ENCODE measurements at regions not wholly inside any gene's neighbourhood (a gene's known extent, or its start where the extent isn't known, plus 50 kb on each side); places are given as distances from the start of the nearest gene placed in this dataset.

DNA sequence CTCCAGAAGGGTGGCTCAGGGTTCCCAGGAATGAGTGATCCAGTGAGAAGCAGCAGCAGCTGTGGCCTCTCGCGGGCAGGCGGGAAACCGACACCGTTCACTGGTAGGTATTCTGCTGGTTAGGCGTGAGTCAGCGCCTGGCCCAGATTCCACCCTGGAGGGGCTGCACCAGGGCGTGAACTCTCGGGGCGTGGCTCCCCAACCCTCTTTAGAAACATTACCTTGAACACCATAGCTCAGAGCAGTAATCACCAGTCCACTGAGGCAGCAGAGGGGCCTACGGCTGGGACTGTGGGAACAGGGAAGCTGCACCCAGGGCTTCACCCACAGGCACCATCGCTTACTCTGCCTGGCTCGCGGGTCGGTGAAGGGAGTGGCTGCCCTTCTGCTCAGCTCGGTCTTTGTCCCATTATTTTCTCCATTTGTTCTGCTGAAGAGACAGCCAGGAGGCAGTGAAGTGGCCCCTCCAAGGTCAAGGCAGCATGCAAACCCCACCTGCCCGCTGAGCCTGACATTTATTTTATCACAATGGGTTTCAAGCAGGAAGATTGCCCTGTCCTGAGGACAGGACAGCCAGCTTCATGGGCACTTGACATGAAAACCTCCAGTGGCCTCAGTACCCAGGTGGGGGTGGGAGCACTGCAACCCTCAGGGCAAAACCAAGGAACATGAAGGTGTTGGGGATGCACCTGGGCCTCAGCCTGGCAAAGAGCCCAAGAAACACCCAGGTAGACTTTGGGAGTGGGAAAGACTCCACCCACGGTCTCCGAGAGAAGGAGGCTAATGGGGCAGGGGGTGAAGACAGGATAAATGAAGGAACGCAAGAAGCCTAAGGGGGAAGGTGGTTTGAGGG is 51.0 kb upstream of the CD93 start (continued):
- TF ChIP-seq DDX20 (tag; IDR thresholded peaks at IDR 0.05; ENCODE audit: low read depth) (no peak), NR0B1 (IDR thresholded peaks at IDR 0.05; ENCODE audit: partially characterized antibody) (no peak), KAT2B (IDR thresholded peaks at IDR 0.05; ENCODE audit: low read depth, low read length) (no peak), EP300 (IDR thresholded peaks at IDR 0.05; ENCODE audit: low read length) (peak; percentile 57), THRAP3 (IDR thresholded peaks at IDR 0.05; ENCODE audit: borderline replicate concordance) (no peak), BCLAF1 (IDR thresholded peaks at IDR 0.05; ENCODE audit: borderline replicate concordance in 1 of 2, control insufficient read depth in 1 of 2, low read depth in 2 of 2, low read length in 1 of 2) (no peak), BMI1 (IDR thresholded peaks at IDR 0.05; ENCODE audit: low read length) (no peak), TCF3 (CRISPR knock-in tag; IDR thresholded peaks at IDR 0.05) (0 out of 2 replicates have a peak, but pooled peaks have one; percentile 37), SMARCB1 (IDR thresholded peaks at IDR 0.05; ENCODE audit: insufficient read length, low read depth) (no peak), PTRF (tag; IDR thresholded peaks at IDR 0.05) (no peak), ZNF184 (CRISPR knock-in tag; IDR thresholded peaks at IDR 0.05) (no peak), PHB (CRISPR knock-in tag; IDR thresholded peaks at IDR 0.05) (no peak), GABPA (tag; conservative IDR thresholded peaks at IDR 0.05; ENCODE audit: low read depth) (no peak), ZMIZ1 (IDR thresholded peaks at IDR 0.05; ENCODE audit: low read depth in 2 of 2, low read length in 2 of 2) (no peak)
- TF ChIP-seq, protein P1, sequence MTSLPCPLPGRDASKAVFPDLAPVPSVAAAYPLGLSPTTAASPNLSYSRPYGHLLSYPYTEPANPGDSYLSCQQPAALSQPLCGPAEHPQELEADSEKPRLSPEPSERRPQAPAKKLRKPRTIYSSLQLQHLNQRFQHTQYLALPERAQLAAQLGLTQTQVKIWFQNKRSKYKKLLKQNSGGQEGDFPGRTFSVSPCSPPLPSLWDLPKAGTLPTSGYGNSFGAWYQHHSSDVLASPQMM (CRISPR knock-in tag; IDR thresholded peaks at IDR 0.05): no peak
